ENCODE measurements at regions not wholly inside any gene's neighbourhood (a gene's known extent, or its start where the extent isn't known, plus 50 kb on each side); places are given as distances from the start of the nearest gene placed in this dataset.

DNA sequence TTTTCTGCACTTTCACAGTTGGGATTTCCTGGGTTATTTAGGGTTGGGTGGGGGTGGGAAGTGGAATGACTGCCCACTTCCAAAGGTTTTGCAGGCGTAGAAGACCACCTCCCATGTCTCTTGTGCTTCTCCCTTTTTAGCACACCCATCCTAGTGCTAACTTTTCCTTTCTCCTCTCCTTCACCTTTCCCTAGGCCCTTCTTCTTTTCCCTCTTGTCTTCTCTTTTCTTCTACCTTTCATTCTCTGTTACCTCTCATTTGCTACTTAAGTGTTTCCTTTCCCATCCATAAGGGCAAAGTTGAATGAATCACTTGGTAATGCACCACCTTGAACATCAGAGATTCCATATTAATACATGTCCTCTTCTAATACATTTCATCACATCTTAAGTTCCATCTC is 105.0 kb upstream of the ZNF184 start:
- no peak for DNase-seq (ENCODE audit: extremely low read depth, insufficient read length)
- TF ChIP-seq, protein P1, sequence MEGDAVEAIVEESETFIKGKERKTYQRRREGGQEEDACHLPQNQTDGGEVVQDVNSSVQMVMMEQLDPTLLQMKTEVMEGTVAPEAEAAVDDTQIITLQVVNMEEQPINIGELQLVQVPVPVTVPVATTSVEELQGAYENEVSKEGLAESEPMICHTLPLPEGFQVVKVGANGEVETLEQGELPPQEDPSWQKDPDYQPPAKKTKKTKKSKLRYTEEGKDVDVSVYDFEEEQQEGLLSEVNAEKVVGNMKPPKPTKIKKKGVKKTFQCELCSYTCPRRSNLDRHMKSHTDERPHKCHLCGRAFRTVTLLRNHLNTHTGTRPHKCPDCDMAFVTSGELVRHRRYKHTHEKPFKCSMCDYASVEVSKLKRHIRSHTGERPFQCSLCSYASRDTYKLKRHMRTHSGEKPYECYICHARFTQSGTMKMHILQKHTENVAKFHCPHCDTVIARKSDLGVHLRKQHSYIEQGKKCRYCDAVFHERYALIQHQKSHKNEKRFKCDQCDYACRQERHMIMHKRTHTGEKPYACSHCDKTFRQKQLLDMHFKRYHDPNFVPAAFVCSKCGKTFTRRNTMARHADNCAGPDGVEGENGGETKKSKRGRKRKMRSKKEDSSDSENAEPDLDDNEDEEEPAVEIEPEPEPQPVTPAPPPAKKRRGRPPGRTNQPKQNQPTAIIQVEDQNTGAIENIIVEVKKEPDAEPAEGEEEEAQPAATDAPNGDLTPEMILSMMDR (IDR thresholded peaks at IDR 0.05; ENCODE audit: insufficient read depth, low read length, poor library complexity, severe bottlenecking): no peak
- no peaks in the 10 kb centered on the region for H3K27me3 ChIP-seq (replicated peaks; ENCODE audit: control insufficient read depth, insufficient read depth, low read length)

DNA sequence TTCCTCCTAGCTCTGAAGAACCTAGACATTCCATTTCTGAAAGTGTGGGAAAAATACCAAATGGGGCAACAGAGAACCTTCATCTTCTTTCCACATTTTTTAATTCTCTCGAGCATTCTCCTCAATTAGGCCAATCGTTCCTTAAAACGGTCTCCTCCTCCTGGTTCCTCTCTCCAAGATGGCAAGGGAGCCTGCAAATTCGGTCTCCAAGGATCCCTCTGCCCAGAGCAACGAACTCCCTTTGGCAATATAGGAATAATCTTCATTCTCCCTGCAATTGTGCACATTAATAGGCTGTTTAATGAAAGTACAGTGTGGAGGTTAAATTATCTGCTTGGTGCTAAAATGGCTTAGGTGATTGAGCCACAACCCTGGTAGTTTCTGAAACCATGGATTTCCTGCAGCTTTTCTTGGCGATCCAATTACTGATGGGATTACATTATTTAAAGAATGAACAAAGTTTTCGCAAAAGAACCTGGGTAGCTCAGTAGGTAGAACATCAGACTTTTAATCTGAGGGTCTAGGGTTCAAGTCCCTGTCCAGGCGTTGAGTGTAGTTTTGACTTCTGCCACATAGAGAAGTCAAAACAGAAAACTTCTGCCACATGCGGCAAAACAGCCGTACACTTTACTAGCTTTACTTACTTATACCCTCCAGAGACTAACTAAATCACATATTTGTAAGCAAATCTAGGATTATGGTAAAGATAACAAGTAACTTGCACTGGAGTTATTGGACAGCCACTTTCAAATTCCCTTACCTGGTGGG is 102.9 kb upstream of the ZNF184 start:
- Histone ChIP-seq H3K36me3 (ENCODE audit: control insufficient read depth, insufficient read depth, low read length) (no peaks in the 10 kb centered on the region), H3K27me3 (replicated peaks; ENCODE audit: control insufficient read depth, insufficient read depth, low read length) (no peaks in the 10 kb centered on the region), H3K4me3 (replicated peaks; ENCODE audit: low read depth, low read length) (no peak overlapping the region)
- TF ChIP-seq, protein P1 (IDR thresholded peaks at IDR 0.05; ENCODE audit: insufficient read depth, low read length, poor library complexity, severe bottlenecking): no peak
- DNase-seq (ENCODE audit: extremely low read depth, insufficient read length): peak; percentile 20

More for the DNA sequence above, 105.0 kb upstream of the ZNF184 start:
- no peak overlapping the region for H3K4me3 ChIP-seq (replicated peaks; ENCODE audit: low read depth, low read length)
- H3K36me3 ChIP-seq (ENCODE audit: control insufficient read depth, insufficient read depth, low read length): no peaks in the 10 kb centered on the region

DNA sequence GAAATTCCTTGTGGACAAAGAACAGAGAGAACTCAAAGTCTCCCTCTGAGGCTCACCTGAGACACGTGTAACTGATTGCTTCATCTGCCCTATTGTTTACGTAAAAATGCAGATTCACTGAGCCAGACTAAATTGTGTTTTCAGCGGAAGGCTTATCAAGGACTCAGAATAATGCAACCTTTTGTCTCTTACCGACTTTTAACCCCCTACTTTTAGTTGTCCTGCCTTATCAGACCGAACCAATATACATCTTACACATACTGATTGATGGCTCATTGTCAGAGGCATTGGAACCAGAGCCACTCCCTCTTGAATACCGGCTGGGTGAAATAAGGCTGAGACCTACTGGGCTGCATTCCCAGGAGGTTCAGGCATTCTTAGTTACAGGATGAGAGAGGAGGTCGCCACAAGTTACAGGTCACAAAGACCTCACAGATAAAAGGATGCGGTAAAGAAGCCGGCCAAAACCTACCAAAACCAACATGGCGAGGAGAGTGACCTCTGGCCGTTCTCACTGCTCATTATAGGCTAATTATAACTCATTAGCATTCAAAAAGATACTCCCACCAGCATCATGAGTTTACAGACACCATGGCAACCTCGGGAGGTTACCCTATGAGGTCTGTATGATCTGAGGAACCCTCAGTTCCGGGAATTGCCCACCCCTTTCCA is 95.5 kb upstream of the ZNF184 start:
- DNase-seq (ENCODE audit: extremely low read depth, insufficient read length): no peak
- TF ChIP-seq, protein P1 (IDR thresholded peaks at IDR 0.05; ENCODE audit: insufficient read depth, low read length, poor library complexity, severe bottlenecking): no peak
- no peak overlapping the region for H3K4me3 ChIP-seq (replicated peaks; ENCODE audit: low read depth, low read length)
- no peaks in the 10 kb centered on the region; the same call in 1 of the 2 replicates for H3K27me3 ChIP-seq (replicated peaks; ENCODE audit: control insufficient read depth, insufficient read depth, low read length)
- H3K36me3 ChIP-seq (ENCODE audit: control insufficient read depth, insufficient read depth, low read length): no peaks in the 10 kb centered on the region

DNA sequence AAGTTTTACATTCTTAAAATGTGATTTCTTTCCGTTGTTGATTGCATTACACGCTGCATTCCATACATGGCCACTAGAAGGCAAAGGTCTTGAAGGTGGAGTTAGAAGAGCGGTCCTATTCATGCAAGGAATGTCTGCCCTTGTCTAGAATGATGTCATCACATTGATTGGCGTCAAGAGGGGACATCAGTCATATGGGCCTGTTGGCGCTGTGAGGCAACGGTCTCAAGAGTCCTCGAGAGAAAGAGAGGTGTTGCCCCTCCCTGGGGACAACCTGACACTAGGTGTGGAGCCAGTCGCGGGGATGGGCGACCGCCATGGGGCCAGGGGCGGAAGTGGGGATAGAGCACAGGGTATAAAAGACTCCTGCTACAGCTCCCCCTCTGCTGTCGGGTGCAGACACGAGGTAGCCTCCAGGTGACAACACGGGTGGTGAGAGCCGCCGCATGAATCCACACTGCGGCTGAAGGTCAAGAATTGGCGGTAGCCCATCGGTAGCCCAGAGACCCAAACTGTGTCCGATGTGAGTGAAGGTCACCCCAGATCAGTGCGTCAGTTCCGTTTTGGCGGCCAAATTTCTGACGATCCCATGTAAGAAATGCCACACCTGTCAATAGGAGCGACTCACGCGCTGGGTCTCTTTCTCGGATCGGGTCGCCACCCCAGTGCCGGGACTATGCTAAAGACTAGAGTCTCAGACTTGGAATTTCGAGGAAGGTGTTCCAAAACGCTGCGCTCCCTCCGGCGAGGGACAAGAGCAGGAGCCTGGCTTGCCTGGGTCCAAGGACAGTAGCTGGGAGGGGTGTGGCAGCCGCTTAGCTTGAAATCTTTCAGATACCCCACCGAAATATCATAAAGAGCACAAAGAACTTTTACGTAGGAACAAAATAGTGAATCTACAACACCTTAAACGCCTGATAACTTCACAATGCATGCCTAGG is 93.2 kb upstream of the ZNF184 start:
- TF ChIP-seq, protein P1 (IDR thresholded peaks at IDR 0.05; ENCODE audit: insufficient read depth, low read length, poor library complexity, severe bottlenecking): no peak
- H3K36me3 ChIP-seq (ENCODE audit: control insufficient read depth, insufficient read depth, low read length): no peaks in the 10 kb centered on the region
- DNase-seq (ENCODE audit: extremely low read depth, insufficient read length): peak; percentile 41
- H3K4me3 ChIP-seq (replicated peaks; ENCODE audit: low read depth, low read length): no peak overlapping the region
- no peaks in the 10 kb centered on the region; the same call in 1 of the 2 replicates for H3K27me3 ChIP-seq (replicated peaks; ENCODE audit: control insufficient read depth, insufficient read depth, low read length)

DNA sequence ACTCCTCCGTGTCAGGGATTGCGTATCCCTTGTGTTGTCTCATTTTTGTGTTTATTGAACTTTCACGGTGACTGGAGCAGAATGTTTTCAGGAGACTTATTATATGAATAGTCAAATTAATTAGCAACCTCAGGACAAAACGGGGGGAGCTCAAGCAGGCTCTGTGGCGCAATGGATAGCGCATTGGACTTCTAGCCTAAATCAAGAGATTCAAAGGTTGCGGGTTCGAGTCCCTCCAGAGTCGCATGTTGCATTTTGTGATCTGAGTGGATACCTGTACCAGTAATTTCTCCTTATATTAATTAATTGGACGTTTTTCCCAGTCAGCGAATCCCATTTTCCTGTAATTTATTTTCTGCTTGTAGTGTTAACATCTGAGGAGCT is 89.1 kb upstream of the ZNF184 start:
- TF ChIP-seq, protein P1 (IDR thresholded peaks at IDR 0.05; ENCODE audit: insufficient read depth, low read length, poor library complexity, severe bottlenecking): no peak
- DNase-seq (ENCODE audit: extremely low read depth, insufficient read length): no peak
- H3K27me3 ChIP-seq (replicated peaks; ENCODE audit: control insufficient read depth, insufficient read depth, low read length): no peaks in the 10 kb centered on the region; the same call in 1 of the 2 replicates
- H3K36me3 ChIP-seq (ENCODE audit: control insufficient read depth, insufficient read depth, low read length): no peaks in the 10 kb centered on the region
- no peak overlapping the region for H3K4me3 ChIP-seq (replicated peaks; ENCODE audit: low read depth, low read length)
